WTC11 (cell line): ENCODE measurements at regions not wholly inside any gene's neighbourhood (a gene's known extent, or its start where the extent isn't known, plus 50 kb on each side); places are given as distances from the start of the nearest gene placed in this dataset.
"Not testable (repeated sequence)": the region's sequence is repeated elsewhere in the genome, so short reads cannot be mapped to it uniquely, and the experiment has no call there.

Source experiments
- CREM ChIP-seq: sonication (generic); formaldehyde crosslinking; IDR thresholded peaks from 2 replicates; pipeline ENCODE4 v1.8.1; 2022; ENCODE audit warnings: mild to moderate bottlenecking, missing genetic modification reagents, moderate library complexity
- CTCF ChIP-seq: fragments of 200-600 bp; IDR thresholded peaks from 2 replicates; pipeline ENCODE4 v1.8.0; 2022; ENCODE audit warnings: antibody characterized with exemption
- NFYB ChIP-seq: sonication (generic); formaldehyde crosslinking; conservative IDR thresholded peaks from 2 replicates; pipeline ENCODE4 v1.8.0; 2022; ENCODE audit warnings: low read depth, missing genetic modification reagents
- ZSCAN18 ChIP-seq: fragments of 250-450 bp; sonication (Bioruptor Pico); IDR thresholded peaks from 2 replicates; pipeline ENCODE4 v2.1.2; 2022; ENCODE audit warnings: mild to moderate bottlenecking, moderate library complexity

- not testable (repeated sequence) for TF ChIP-seq CTCF; CREM; NFYB (CRISPR knock-in tag); ZSCAN18 (CRISPR knock-in tag)
Observed at GRCh38 chr17:16869531-16870252, 102.2 kb downstream of the TNFRSF13B start.
